HG02678 (cell line): ENCODE measurements at regions not wholly inside any gene's neighbourhood (a gene's known extent, or its start where the extent isn't known, plus 50 kb on each side); places are given as distances from the start of the nearest gene placed in this dataset.
A peak's percentile ranks its signal among the peaks of the same experiment; 100 is the strongest.
"Not testable (repeated sequence)": the region's sequence is repeated elsewhere in the genome, so short reads cannot be mapped to it uniquely, and the experiment has no call there.

Source experiments
- ATAC-seq: cut with Tn5 transposase; IDR thresholded peaks from one replicate; pipeline ENCODE4 v1.9.1; 2021; ENCODE audit warnings: mild to moderate bottlenecking, moderate library complexity; ENCODE audit not compliant: unreplicated experiment

DNA sequence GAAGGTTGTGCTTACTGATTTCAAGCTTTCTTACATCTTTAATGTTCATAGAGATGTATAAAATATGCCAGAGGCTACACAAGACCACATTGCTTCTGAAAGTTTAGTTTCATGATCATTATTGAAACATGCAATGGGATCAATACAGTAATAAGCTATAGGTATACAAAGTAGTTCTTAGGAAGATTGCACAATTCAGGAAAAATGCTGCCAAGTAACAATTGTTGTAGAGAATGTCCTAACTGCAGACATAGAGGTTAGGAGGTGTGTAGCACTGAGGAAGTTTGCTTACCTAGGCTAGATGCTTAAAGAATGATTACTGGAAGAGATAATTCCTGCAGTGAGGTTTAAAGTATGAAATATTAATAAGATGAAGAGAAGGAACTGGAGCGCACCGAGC, 259.5 kb upstream of the CYRIA start:
- no peak for ATAC-seq

- ATAC-seq: not testable (repeated sequence)
These were observed 249.7 kb upstream of the CYRIA start for GRCh38 chr2:16915341-16915755.

- ATAC-seq: no peak
These were observed 246.1 kb upstream of the CYRIA start for GRCh38 chr2:16911746-16912145.

DNA sequence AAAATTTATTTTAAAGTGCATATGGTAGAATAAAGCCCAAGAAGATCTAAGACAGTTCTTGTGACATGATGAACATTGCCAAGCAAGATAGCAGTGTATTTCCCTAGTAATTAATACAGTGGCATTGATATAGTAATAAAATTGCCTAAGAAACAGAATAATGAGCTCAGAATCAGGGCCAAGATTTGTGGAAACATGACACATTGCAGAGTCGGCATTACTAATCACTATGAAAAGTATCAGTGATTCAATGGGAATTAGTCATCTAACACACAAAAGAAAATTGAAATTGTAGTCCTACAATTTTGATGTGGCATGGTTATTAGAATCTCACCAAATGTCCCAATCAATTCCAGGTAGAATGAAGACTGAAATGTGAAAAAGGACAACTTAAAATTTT, 243.0 kb upstream of the CYRIA start:
- no peak for ATAC-seq

- no peak for ATAC-seq
These were observed 242.1 kb upstream of the CYRIA start for GRCh38 chr2:16907645-16908282.

DNA sequence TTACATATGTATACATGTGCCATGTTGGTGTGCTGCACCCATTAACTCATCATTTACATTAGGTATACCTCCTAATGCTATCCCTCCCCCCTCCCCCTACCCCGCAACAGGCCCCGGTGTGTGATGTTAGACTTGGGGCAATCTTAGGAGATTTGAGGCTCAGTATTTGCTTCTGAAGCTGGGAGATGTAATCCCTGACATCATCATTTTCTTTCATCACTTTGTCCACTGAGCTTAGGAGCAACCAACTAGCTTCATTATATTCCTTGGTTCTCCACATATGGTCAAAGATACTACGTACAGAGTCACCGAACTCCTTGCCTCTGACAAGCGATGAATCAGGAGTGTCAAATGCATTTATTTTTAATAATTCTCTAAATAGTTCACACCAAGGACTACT, 239.7 kb upstream of the CYRIA start:
- not testable (repeated sequence) for ATAC-seq

- ATAC-seq: peak; percentile 81
These were observed 234.9 kb upstream of the CYRIA start for GRCh38 chr2:16900405-16901025.

DNA sequence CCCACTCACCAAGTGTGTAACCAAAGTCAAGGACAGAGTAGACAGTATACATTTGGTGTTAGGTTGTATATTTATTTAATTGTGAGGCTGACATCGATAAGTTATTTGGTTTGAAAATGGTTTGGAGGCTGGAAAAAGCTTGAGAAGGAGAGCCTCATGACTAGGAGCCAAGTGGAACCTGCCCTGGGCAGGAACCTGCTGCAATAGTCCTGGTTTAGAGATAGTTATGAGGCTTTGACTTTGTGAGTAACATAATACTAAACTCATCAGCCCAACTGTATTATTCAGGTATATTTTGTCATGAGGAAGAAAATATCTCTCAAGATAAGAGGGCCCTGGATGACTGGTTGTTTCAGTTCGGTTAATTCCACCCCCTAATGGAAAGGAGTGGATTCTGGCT, 234.3 kb upstream of the CYRIA start:
- no peak for ATAC-seq

DNA sequence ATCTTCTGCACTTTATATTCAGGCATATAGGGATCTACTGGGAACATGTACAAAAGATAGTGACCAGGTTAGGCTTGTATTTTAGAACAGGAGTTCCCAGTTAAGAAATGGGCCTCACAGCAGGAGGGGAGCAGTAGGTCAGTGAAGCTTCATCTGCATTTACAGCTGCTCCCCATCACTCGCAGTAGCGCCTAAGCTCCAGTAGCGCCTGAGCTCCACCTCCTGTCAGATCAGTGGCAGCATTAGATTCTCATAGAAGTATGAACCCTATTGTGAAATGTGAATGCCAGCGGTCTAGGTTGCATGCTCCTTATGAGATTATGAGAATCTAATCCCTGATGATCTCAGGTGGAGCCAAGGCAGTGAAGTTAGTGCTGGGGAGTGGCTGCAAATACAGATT, 224.4 kb upstream of the CYRIA start:
- no peak for ATAC-seq

GRCh38 chr2:16885027-16885426, 219.4 kb upstream of the CYRIA start:
- no peak for ATAC-seq

GRCh38 chr2:16882706-16883105, 217.1 kb upstream of the CYRIA start:
- no peak for ATAC-seq

DNA sequence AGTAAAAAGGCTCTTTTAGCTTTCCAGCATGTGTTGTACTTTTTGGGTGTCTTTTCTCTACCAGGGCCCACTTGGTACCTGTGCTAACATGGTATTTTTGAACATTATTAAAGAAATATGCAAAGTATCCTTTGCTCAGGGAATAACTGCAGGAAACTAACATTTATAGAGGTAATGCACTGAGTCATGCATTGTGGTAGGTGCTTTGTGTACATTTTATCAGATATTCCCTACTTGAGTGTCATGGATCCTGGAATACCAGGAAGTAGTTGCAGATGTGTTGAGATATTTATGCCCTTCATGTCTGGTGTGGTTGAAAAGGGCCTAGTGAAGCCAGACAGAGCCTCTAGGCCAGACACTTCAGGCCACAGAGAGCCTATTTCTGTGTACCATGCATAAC, 215.5 kb upstream of the CYRIA start:
- ATAC-seq: no peak

GRCh38 chr2:16871411-16871810, 205.8 kb upstream of the CYRIA start:
- ATAC-seq: no peak

GRCh38 chr2:16870491-16871076, 204.9 kb upstream of the CYRIA start:
- no peak for ATAC-seq

- ATAC-seq: no peak
These were observed 204.1 kb upstream of the CYRIA start for GRCh38 chr2:16869711-16870110.

- ATAC-seq: no peak
These were observed 196.8 kb upstream of the CYRIA start for GRCh38 chr2:16862471-16862870.

DNA sequence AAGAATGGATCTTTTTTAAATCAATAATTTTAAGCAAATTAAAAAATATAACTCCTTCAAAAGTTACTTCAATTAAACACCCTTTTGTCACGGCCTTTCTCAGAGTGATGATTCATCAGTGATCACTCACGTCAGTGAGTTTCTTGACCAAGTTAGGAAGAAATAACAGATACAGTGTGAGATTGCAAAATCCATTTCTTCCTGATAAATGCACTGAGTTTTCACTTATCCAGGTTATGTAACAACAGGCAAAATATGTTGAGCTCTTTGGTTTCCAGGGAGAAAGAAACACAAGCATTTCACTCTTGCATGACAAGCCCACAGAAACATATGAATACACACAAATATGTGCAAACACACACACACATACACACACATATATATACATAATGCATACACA, 195.9 kb upstream of the CYRIA start:
- no peak for ATAC-seq

GRCh38 chr2:16861111-16861510, 195.5 kb upstream of the CYRIA start:
- no peak for ATAC-seq

- ATAC-seq: no peak
These were observed 195.0 kb upstream of the CYRIA start for GRCh38 chr2:16860627-16861026.

DNA sequence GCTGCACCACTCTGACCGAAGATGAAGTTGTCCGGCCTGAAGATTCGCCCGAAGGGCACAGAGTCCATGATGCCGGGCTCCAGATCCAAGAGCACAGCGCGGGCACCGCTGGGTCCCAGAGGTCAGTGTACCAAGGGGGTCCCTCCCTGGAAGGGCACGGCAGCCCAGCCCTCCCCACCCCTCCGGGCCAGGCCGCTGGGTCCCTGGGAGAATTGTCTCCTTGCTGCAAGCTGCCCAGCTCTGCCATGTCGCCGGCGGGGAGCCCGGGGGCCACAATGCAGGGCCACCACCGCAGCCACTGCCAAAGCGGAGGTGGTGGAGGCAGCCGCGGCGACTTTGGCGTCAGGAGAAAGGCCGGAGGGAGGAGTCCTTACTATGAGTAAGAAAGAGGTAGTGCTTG, 189.5 kb upstream of the CYRIA start:
- no peak for ATAC-seq

GRCh38 chr2:16853088-16853487, 187.5 kb upstream of the CYRIA start:
- ATAC-seq: no peak

DNA sequence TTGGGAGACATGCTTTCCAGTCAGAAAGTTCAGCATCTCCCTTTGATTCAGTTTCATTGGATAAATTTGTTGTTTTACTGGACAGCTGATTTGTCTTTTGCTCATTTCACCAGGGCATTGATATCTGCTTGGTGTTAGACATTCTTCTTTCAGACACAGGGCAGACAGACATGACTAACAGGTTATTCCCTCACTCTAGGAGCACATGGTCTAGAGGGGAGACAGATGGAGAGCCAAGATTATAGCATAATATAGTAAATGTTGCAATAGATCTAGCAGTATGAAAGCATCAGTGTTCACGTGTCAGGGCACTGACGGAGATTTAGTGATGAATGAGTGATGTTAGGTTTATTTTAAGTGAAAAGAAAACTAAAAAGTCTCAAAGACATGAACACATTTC, 187.0 kb upstream of the CYRIA start:
- no peak for ATAC-seq

- no peak for ATAC-seq
These were observed 185.5 kb upstream of the CYRIA start for GRCh38 chr2:16851126-16851525.
